A673 (cell line): ENCODE measurements at regions not wholly inside any gene's neighbourhood (a gene's known extent, or its start where the extent isn't known, plus 50 kb on each side); places are given as distances from the start of the nearest gene placed in this dataset.
A peak's percentile ranks its signal among the peaks of the same experiment; 100 is the strongest.

Source experiments
- BruUV-seq: library from RNA; stranded (reverse); fragments of 400-500 nt; replicated peaks from 2 replicates; lab custom pipeline; 2021; lab: Mats Ljungman, UMichigan
- CTCF ChIA-PET: fragments of 300-600 bp; sonication (Branson Sonifier 250); formaldehyde crosslinking; loops from one replicate; lab custom pipeline; 2022; ENCODE audit warnings: antibody characterized with exemption; lab: Charles Lee
- POLR2A ChIA-PET: fragments of 300-600 bp; sonication (Branson Sonifier 250); formaldehyde crosslinking; loops from one replicate; lab custom pipeline; 2022; ENCODE audit warnings: antibody characterized with exemption; ENCODE audit not compliant: low non-redundant PET; lab: Charles Lee
- DNase-seq: peaks from one replicate; pipeline ENCODE4 v3.0.0-alpha.2; 2015; ENCODE audit warnings: low spot score
- H3K27ac ChIP-seq: fragments of 200-600 bp; sonication (generic); 2 replicates; pipeline ENCODE4 v1.5.1; 2016; ENCODE audit warnings: mixed run types, low read depth, mild to moderate bottlenecking, mixed read lengths, antibody characterized with exemption, low read length; ENCODE audit not compliant: poor library complexity, severe bottlenecking
- H3K27me3 ChIP-seq: fragments of 200-600 bp; sonication (generic); replicated peaks from 2 replicates; pipeline ENCODE4 v1.6.1; 2017; ENCODE audit warnings: mixed run types, low read depth, mild to moderate bottlenecking, mixed read lengths, antibody characterized with exemption, low read length; ENCODE audit not compliant: insufficient read depth, poor library complexity
- H3K36me3 ChIP-seq: fragments of 200-600 bp; sonication (generic); 2 replicates; pipeline ENCODE4 v1.6.1; 2016; ENCODE audit warnings: mixed run types, mild to moderate bottlenecking, mixed read lengths, antibody characterized with exemption, low read length; ENCODE audit not compliant: insufficient read depth, poor library complexity, severe bottlenecking
- H3K4me1 ChIP-seq: fragments of 200-600 bp; sonication (generic); 2 replicates; pipeline ENCODE4 v1.6.1; 2017; ENCODE audit warnings: mixed run types, mild to moderate bottlenecking, mixed read lengths, antibody characterized with exemption, low read length; ENCODE audit not compliant: insufficient read depth, poor library complexity, severe bottlenecking
- H3K4me3 ChIP-seq: fragments of 200-600 bp; sonication (generic); 2 replicates; pipeline ENCODE4 v1.5.1; 2016; ENCODE audit warnings: low read depth, mixed run types, mild to moderate bottlenecking, mixed read lengths, low read length; ENCODE audit not compliant: poor library complexity, severe bottlenecking
- H3K9me3 ChIP-seq: fragments of 200-600 bp; sonication (generic); 2 replicates; pipeline ENCODE4 v1.6.1; 2016; ENCODE audit warnings: mixed run types, low read depth, mild to moderate bottlenecking, mixed read lengths, antibody characterized with exemption, low read length; ENCODE audit not compliant: poor library complexity, severe bottlenecking
- EZH2 ChIP-seq: fragments of 200-600 bp; sonication (generic); IDR thresholded peaks from 2 replicates; pipeline ENCODE4 v1.6.1; 2017; ENCODE audit warnings: borderline replicate concordance, low read depth, mild to moderate bottlenecking, mixed read lengths, antibody characterized with exemption, low read length; ENCODE audit not compliant: poor library complexity, severe bottlenecking
- intact Hi-C: fragments of 100-400 bp; cut with micrococcal nuclease; formaldehyde crosslinking; loops from one replicate; pipeline ENCODE4 v1.10.0; 2022; ENCODE audit not compliant: unreplicated experiment
- TF ChIP-seq, protein P1 (sequence below): fragments of 300-800, 200-600 bp; sonication (generic); conservative IDR thresholded peaks from 2 replicates; pipeline ENCODE4 v1.5.1; 2017; ENCODE audit warnings: low read depth, mild to moderate bottlenecking, antibody characterized with exemption, low read length, moderate library complexity, mixed read lengths

- TF ChIP-seq, protein P1, sequence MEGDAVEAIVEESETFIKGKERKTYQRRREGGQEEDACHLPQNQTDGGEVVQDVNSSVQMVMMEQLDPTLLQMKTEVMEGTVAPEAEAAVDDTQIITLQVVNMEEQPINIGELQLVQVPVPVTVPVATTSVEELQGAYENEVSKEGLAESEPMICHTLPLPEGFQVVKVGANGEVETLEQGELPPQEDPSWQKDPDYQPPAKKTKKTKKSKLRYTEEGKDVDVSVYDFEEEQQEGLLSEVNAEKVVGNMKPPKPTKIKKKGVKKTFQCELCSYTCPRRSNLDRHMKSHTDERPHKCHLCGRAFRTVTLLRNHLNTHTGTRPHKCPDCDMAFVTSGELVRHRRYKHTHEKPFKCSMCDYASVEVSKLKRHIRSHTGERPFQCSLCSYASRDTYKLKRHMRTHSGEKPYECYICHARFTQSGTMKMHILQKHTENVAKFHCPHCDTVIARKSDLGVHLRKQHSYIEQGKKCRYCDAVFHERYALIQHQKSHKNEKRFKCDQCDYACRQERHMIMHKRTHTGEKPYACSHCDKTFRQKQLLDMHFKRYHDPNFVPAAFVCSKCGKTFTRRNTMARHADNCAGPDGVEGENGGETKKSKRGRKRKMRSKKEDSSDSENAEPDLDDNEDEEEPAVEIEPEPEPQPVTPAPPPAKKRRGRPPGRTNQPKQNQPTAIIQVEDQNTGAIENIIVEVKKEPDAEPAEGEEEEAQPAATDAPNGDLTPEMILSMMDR: no peak
- no peak for TF ChIP-seq EZH2
- no peaks in the 10 kb centered on the region for H3K36me3 ChIP-seq
- no TSS peak for BruUV-seq
- H3K9me3 ChIP-seq: no peaks in the 10 kb centered on the region
- DNase-seq: no peak
- H3K27me3 ChIP-seq: no peaks in the 10 kb centered on the region
- H3K4me1 ChIP-seq: no peaks in the 10 kb centered on the region
- POLR2A ChIA-PET: no interaction called here
- H3K27ac ChIP-seq: no peak overlapping the region
- intact Hi-C loops: no loop called here
- CTCF ChIA-PET: no interaction called here
- no peak overlapping the region for H3K4me3 ChIP-seq
Observed at GRCh38 chr9:80615964-80616363, 1044.2 kb downstream of the TLE4 start.

GRCh38 chr9:80605793-80606192, 1034.0 kb downstream of the TLE4 start:
- intact Hi-C loops: loop anchor here (2.0 kb wide), 1 partner anchor 281 kb away; no protein-coding TSS in a partner anchor
- no peaks in the 10 kb centered on the region for H3K27me3 ChIP-seq
- BruUV-seq: no TSS peak
- H3K9me3 ChIP-seq: no peaks in the 10 kb centered on the region
- H3K27ac ChIP-seq: no peak overlapping the region
- H3K4me1 ChIP-seq: no peaks in the 10 kb centered on the region
- H3K36me3 ChIP-seq: no peaks in the 10 kb centered on the region
- TF ChIP-seq EZH2: no peak
- TF ChIP-seq, protein P1: no peak
- H3K4me3 ChIP-seq: no peak overlapping the region
- CTCF ChIA-PET: no interaction called here
- DNase-seq: no peak
- POLR2A ChIA-PET: no interaction called here

- TF ChIP-seq EZH2: no peak
- TF ChIP-seq, protein P1: peak; percentile 50; the same call in 1 of the 2 replicates
- no peaks in the 10 kb centered on the region for H3K36me3 ChIP-seq
Observed at GRCh38 chr9:80605129-80605528, 1033.4 kb downstream of the TLE4 start.

More at GRCh38 chr9:80605129-80605528, 1033.4 kb downstream of the TLE4 start:
- intact Hi-C loops: no loop called here
- Histone ChIP-seq H3K27ac (no peak overlapping the region), H3K9me3 (no peaks in the 10 kb centered on the region), H3K27me3 (no peaks in the 10 kb centered on the region), H3K4me1 (no peaks in the 10 kb centered on the region), H3K4me3 (no peak overlapping the region)
- CTCF ChIA-PET: no interaction called here
- DNase-seq: peak; percentile 44
- POLR2A ChIA-PET: no interaction called here
- no TSS peak for BruUV-seq
